Esophagus muscularis mucosa (tissue), 4 donors: ENCODE measurements at regions not wholly inside any gene's neighbourhood (a gene's known extent, or its start where the extent isn't known, plus 50 kb on each side); places are given as distances from the start of the nearest gene placed in this dataset.

Source experiments
- DNase-seq: peaks from one replicate; pipeline ENCODE4 v3.0.0-alpha.2; 2017; ENCODE audit errors: extremely low spot score
- H3K27ac ChIP-seq, 4 donors: fragments of 200-600 bp; sonication (generic); replicated peaks in 1 of 4; 1 replicate in 3 of 4; 2 replicates in 1 of 4; pipeline ENCODE4 v1.5.1; 2016 to 2019; ENCODE audit warnings: mild to moderate bottlenecking in 1 of 4
- H3K27me3 ChIP-seq, 4 donors: fragments of 200-600 bp; sonication (generic); one replicate each; pipeline versions ENCODE4 v1.5.1 to v1.6.0; 2016 to 2019
- H3K36me3 ChIP-seq, 4 donors: fragments of 200-600 bp; sonication (generic); one replicate each; pipeline ENCODE4 v1.5.1; 2016 to 2019
- H3K4me1 ChIP-seq, 4 donors: fragments of 200-600 bp; sonication (generic); one replicate each; pipeline ENCODE4 v1.5.1; 2016 to 2019
- H3K4me3 ChIP-seq, 4 donors: fragments of 200-600 bp; sonication (generic); 1 replicate in 2 of 4; 2 replicates in 2 of 4; pipeline ENCODE4 v1.5.1; 2016 to 2019; ENCODE audit warnings: mild to moderate bottlenecking in 4 of 4, moderate library complexity in 1 of 4
- H3K9me3 ChIP-seq, 4 donors: fragments of 200-600 bp; sonication (generic); 1 replicate in 3 of 4; 2 replicates in 1 of 4; pipeline ENCODE4 v1.5.1; 2016 to 2019
- CTCF ChIP-seq, 3 experiments: fragments of 200-600 bp in 2 of 3; fragments of 450-650 bp in 1 of 3; sonication (generic) in 2 of 3; IDR thresholded peaks; one replicate each; pipeline ENCODE4 v1.5.1; 2017 to 2019; ENCODE audit warnings: antibody characterized with exemption in 3 of 3, mild to moderate bottlenecking in 2 of 3, moderate library complexity in 1 of 3
- EP300 ChIP-seq: sonication (generic); formaldehyde crosslinking; IDR thresholded peaks from one replicate; pipeline ENCODE4 v1.6.1; 2017; ENCODE audit warnings: antibody characterized with exemption
- POLR2A ChIP-seq: fragments of 450-650 bp; IDR thresholded peaks from one replicate; pipeline ENCODE4 v1.6.1; 2017; ENCODE audit warnings: antibody characterized with exemption, moderate library complexity, mild to moderate bottlenecking, low read depth
- POLR2AphosphoS5 ChIP-seq, 2 donors: sonication (generic); formaldehyde crosslinking; IDR thresholded peaks; one replicate each; pipeline ENCODE4 v1.6.1; 2017; ENCODE audit warnings: antibody characterized with exemption in 2 of 2
- WGBS: methylation state at CpG from one replicate; pipeline ENCODE4 v1.1.5; 2018; 5-methylcytosine and 5-hydroxymethylcytosine counted together
- intact Hi-C: fragments of 100-400 bp; cut with DNase I; formaldehyde crosslinking; loops from one replicate; pipeline ENCODE4 v1.15.1; 2023

- no peak overlapping the region for H3K4me3 ChIP-seq
- H3K4me1 ChIP-seq: peaks cover 4 to 15% (median 11%) of the 10 kb centered on the region in 4 donors
- intact Hi-C loops: no loop called here
- H3K27me3 ChIP-seq: no peaks in the 10 kb centered on the region
- no peaks in the 10 kb centered on the region for H3K36me3 ChIP-seq
- WGBS: 76% methylated on average over 8 of the region's 10 CpGs
- H3K9me3 ChIP-seq: no peaks in the 10 kb centered on the region
- no peak overlapping the region for H3K27ac ChIP-seq
- DNase-seq: no peak
- TF ChIP-seq POLR2A: no peak
- no peak for TF ChIP-seq POLR2AphosphoS5 (IDR thresholded peaks at IDR 0.05)
- TF ChIP-seq EP300: no peak
- TF ChIP-seq CTCF (IDR thresholded peaks at IDR 0.05): no peak
Observed at GRCh38 chr13:80577926-80578670, 237.2 kb upstream of the SPRY2 start.

GRCh38 chr13:80577285-80577684 lies 236.4 kb upstream of the SPRY2 start:
- intact Hi-C loops: no loop called here
- no peak overlapping the region for H3K4me3 ChIP-seq
- WGBS: 66% methylated on average over 4 of the region's 5 CpGs
- no peak for DNase-seq
- H3K27ac ChIP-seq: no peak overlapping the region
- no peaks in the 10 kb centered on the region for H3K9me3 ChIP-seq
- TF ChIP-seq POLR2A (no peak), EP300 (no peak), CTCF (IDR thresholded peaks at IDR 0.05) (no peak), POLR2AphosphoS5 (IDR thresholded peaks at IDR 0.05) (no peak)
- H3K4me1 ChIP-seq: peaks cover 4 to 15% (median 11%) of the 10 kb centered on the region in 4 donors
- H3K36me3 ChIP-seq: no peaks in the 10 kb centered on the region
- no peaks in the 10 kb centered on the region for H3K27me3 ChIP-seq

- H3K9me3 ChIP-seq: no peaks in the 10 kb centered on the region
- H3K27ac ChIP-seq: peak overlapping the region in 1 of 4 donors; percentile 5
- peaks cover 7 to 22% (median 11%) of the 10 kb centered on the region in 4 donors for H3K4me1 ChIP-seq
- DNase-seq: no peak
- no peaks in the 10 kb centered on the region for H3K36me3 ChIP-seq
- intact Hi-C loops: no loop called here
- no peak for TF ChIP-seq CTCF (IDR thresholded peaks at IDR 0.05)
- TF ChIP-seq EP300: no peak
- TF ChIP-seq POLR2AphosphoS5 (IDR thresholded peaks at IDR 0.05): no peak
- TF ChIP-seq POLR2A: no peak
- no peak overlapping the region for H3K4me3 ChIP-seq
- H3K27me3 ChIP-seq: no peaks in the 10 kb centered on the region
- 49% methylated on average over 6 of the region's 6 CpGs for WGBS
Observed at GRCh38 chr13:80574113-80574850, 233.4 kb upstream of the SPRY2 start.

GRCh38 chr13:80572923-80573316 lies 232.0 kb upstream of the SPRY2 start:
- 90% methylated on average over 5 of the region's 5 CpGs for WGBS
- Histone ChIP-seq H3K4me3 (no peak overlapping the region), H3K27ac (no peak overlapping the region), H3K9me3 (no peaks in the 10 kb centered on the region), H3K4me1 (peaks cover 7 to 22% (median 11%) of the 10 kb centered on the region in 4 donors), H3K36me3 (no peaks in the 10 kb centered on the region), H3K27me3 (no peaks in the 10 kb centered on the region)
- intact Hi-C loops: no loop called here
- TF ChIP-seq EP300 (no peak), CTCF (IDR thresholded peaks at IDR 0.05) (no peak), POLR2A (no peak), POLR2AphosphoS5 (IDR thresholded peaks at IDR 0.05) (no peak)
- no peak for DNase-seq
